GM19372 (cell line): ENCODE measurements at regions not wholly inside any gene's neighbourhood (a gene's known extent, or its start where the extent isn't known, plus 50 kb on each side); places are given as distances from the start of the nearest gene placed in this dataset.
"Not testable (repeated sequence)": the region's sequence is repeated elsewhere in the genome, so short reads cannot be mapped to it uniquely, and the experiment has no call there.

Source experiments
- ATAC-seq: cut with Tn5 transposase; IDR thresholded peaks from one replicate; pipeline ENCODE4 v1.9.1; 2021; ENCODE audit warnings: mild to moderate bottlenecking, low read depth, moderate library complexity; ENCODE audit not compliant: unreplicated experiment

DNA sequence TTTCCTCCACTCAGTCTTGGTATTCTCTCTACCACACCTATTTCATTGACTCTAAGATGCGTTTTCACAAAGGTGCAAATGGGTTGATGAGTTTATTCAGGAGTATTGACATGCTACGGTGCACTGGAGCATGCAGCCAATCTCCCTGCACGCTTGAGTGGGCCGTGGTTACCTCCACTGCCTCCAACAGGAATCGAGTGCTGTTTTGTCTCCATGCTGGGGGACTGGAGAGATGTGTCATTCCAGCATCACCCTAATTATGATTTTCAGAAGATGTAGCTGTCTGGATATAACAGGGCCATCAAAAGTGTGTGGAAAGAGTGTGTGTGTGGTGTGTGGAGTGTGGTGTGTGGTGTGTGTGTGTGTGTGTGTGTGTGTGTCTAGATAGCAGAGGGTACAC is 351.6 kb upstream of the ZFHX3 start:
- ATAC-seq: no peak

DNA sequence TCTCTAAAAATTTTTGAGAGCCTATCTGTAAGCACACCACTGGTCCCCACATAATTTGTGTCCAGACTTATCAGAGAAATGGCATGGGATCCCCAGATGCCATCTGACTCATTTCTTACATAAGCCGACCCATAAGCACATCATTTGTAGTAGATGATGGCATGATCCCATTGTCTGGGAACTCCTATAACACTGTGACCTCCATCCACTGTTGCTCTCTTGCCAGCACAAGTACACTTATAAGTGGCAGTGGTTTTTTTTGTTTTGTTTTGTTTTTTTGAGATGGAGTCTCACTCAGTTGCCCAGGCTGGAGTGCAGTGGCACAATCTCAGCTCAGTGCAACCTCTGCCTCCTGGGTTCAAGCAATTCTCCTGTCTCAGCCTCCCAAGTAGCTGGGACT is 350.7 kb upstream of the ZFHX3 start:
- not testable (repeated sequence) for ATAC-seq

DNA sequence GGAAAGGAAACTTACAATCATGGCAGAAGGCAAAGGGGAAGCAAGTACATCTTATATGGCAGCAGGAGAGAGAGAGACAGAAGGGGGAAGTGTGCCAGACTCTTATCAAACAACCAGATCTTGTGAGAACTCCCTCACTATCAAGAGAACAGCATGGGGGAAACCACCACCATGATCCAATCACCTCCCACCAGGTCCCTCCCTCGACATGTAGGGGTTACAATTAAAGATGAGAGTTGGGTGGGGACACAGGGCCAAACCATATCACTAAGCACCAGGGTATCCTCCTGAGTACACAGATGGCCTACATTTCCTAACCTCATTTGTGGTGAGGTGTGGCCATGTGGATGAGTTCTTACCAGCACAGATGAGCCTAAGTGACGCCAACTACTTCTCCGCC is 348.6 kb upstream of the ZFHX3 start:
- ATAC-seq: no peak

- ATAC-seq: no peak
Measured at GRCh38 chr16:73390936-73391335, 343.0 kb upstream of the ZFHX3 start.

DNA sequence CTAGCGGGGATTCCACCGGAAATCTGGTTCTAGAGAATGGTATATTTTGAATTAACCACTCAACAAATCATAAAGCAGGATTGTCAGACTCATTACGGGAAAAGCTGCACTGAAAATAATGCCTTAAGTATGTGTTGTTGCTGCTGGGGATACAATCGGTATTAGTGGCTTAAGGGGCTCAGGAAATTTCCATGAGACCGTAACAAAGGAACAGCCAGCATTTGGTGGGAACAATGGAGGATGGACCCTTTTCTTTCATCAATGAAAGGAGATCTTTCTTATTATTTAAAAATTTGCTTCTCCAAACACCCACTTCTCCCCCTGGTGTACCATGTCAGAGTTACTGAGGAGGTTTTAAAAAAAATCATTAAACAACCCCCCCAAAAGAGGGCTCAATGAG is 342.6 kb upstream of the ZFHX3 start:
- ATAC-seq: no peak

DNA sequence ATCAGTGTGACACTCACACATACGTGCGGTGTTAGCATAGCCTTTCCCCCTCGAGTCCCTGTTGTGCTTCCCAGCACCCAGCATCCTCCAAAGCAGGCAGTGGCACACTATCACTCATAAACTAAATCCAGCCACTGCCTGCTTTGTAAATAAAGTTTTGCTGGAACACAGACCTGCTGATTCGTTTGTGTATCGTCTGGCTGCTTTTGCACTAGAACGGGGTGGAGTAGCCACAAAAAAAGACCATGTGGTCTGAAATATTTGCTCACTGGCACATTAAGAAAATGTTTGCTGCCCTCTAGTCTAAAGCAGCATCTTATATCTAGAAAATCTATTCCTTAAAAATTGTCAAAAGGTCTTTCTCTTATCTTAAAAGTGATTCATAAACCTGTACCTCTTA is 341.2 kb upstream of the ZFHX3 start:
- no peak for ATAC-seq

DNA sequence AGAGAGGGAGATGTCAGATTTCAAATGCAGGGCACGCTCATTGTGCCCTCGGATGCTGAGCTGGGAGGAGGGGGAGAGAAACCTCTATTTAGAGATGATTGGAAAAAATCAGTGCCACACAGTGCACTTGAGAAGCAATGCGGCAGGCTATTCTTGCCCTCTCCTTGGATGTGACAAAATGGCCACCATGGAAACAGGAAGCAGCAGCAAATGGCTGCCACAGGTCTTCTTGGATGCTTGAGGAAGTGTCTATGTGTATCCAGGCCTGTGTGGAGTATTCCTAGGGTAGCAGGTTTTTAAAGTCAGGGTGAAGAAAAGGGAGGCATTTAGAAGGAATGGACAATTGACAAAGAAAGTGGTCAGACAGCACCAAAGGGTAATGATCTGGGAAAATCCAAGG is 340.1 kb upstream of the ZFHX3 start:
- ATAC-seq: no peak

DNA sequence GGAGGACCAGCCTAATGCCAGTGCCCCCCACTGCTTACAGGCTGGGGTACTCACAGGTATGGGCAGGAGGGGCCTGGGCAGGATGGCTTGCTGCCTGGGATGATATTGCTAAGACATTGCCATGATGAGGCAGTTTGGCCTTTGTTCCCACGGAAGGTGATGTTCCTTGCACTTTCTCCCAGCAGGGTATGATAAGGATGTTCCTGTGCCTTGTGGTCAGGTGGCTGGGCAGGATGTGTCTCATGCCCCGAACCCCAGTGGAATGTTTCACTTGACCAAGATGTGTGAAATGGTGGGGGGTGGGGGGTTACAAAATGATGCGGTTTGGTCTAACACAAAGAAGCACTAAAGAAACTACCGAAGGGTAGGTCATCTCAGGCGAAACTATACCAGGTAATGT is 337.8 kb upstream of the ZFHX3 start:
- no peak for ATAC-seq

DNA sequence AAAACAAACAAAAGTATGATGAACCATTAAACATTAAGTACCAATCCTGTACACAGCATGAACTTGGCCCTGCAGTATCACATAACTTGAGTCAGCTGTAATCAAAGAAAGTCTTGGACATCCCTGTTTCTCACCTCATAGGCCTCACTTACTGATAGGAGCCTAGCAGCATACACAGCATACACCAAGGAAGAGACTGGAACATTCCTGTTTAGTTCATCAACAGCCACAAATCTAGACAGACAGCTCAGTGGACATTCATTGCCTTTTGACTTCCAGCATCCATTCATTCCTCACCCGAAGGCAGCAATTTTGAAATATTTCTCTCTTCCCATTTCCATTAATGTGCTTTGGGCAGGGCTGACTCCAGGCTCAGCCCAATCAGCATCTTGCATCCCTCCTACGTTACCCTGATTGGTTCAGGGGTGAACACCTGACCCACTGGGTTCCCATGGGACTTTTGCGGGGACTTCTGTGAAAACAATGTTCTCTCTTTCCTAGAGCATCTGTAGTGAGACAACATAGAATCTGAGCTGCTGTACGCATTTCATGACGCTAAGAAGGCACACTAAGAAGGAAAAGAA is 336.7 kb upstream of the ZFHX3 start:
- no peak for ATAC-seq

DNA sequence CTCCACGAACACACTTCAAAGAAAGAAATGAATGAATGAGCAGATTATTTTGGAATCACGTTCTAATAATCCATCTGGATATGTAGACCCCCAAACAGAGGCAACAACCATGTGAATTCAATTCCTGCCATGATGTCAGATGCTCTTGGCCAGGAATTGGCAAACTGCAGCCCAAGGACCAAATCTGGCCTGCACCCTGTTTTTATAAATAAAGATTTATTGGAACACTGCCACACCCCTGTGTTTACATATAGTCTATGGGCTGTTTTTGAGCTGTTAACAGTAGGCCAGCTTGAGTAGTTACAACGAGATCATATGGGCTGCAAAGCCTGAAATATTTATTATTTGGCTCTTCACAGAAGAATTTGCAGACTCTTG is 336.0 kb upstream of the ZFHX3 start:
- no peak for ATAC-seq

GRCh38 chr16:73383195-73383987 is 335.5 kb upstream of the ZFHX3 start:
- no peak for ATAC-seq

DNA sequence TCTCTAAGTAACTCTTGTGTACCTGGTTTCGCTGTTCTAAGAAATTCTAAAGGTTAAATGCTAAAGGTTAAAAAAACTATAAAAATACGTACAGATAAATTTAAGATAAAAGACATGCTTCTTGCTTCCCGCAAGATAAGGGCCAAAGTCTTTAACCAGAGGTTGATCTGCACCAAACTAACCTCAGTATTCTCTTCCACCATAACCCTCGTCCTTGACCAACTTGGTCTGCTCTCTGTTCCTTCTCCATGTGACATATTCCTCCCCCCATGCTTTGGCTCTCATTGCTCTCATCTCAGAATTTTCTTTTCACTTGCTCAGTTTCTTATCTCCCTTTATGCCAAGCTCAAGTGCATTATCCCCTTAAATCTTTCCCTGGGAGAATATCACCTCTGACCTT is 330.5 kb upstream of the ZFHX3 start:
- no peak for ATAC-seq

DNA sequence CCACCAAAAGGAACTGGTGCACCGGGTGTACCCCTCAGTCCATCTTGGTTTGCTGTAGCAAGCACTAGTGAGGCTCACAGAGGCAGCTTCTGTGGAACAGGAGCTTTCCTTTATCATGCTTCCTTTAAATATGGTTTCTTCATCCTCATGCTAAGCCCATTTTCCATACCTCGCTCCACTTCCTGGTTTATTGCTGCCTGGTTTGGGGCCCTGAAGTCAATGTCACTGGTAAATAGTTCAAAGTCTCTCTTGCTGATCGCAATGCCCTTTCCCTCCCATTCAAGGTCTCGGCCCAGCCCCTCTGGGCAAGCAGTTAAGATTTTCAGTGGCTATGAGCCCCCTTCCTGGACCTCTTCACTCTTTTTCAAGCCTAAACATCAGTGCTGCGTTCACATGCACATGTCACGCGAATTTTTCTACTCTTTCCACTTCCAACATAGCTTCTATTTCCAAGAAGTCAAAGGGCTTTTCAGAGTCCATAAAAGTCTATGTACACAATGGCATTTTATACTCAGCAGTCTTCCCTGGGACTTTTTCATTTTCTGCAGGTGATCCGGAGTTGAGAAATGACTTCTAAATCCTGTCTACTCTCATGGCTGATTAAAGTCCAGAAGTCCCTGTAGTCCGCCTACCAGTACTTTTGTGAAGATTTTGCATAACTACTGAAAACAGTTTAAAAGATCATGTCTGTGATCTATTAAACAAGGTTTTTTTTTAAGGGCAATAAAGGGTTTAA is 323.8 kb upstream of the ZFHX3 start:
- ATAC-seq: no peak

DNA sequence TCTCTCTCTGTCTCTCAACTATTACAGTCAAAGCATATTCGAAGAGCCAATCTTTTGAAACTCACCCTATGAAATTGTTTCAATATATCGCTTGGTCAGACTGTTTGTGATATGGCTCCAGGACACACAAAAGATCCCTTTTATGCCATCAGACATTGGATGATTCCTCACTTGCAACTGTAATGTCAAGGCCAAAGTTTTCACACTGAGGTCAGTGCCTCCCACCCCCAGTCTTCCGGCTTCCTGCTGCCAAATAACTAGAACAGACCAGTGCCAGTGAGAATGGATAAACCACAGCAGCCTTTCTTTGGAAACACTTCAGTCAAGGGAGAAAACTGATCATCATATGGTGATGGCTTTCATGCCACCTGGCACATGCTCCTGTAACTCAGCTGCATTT is 321.9 kb upstream of the ZFHX3 start:
- no peak for ATAC-seq

DNA sequence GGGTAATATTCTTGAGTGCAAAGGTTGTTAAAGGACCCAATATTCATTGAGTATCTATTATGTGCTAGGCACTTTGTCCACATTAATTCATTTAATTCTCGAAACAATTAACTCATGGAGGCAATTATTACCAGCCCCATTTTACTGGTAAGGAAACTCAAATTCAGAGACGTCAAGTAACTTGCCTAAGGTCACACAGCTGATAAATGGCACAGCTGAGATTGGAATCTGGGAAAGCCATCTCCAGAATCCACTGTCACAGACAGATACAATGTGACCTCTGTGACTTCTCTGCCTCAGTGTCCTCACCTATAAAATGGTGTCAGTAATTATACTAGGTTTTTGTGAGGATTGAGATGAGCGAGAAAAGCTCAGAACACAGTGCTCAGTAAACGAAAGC is 320.8 kb upstream of the ZFHX3 start:
- no peak for ATAC-seq

DNA sequence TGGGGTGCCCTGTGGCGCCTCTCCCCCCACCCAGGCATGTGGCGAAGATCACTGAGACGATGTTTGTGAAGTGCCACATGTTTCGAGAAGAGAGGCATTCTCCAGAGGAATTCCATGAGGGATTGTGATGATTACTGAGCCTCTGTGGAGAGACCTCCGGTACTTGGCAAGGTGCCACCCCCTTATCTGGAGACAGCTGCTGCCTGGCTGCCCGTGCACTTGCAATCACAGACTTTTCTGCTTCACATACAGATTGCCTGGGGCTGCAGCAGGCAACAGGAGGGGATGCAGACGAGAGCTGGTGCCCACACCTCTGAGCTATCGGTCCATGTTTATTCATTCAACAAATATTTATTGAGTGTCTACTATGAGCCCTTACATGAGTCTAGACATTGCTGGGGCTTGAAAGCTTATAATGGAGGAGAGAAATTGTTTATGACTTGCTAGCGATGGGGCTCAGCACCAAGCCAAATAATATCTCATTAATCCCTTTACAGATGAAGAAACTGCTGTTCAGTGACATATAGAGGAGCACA is 317.2 kb upstream of the ZFHX3 start:
- ATAC-seq: no peak

GRCh38 chr16:73364413-73364812 is 316.5 kb upstream of the ZFHX3 start:
- no peak for ATAC-seq

DNA sequence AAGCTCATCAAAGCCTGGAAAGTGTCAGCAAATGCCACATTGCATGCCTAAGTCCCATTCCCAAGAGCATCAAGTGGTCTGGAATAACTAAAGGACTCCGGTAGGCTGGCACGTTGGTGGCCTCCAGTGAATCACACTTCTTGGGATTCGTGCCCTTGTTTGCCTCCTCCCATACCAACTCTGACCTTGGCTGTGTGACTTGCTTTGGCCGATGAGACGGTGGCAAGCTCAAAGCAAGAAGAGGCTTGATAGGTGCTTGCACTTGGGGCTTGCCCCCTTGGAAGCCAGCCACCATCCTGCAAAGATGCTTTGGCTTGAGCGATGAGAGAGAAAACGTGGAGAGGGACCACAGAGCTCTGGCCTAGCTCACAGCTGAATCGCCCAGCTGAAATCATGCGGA is 313.1 kb upstream of the ZFHX3 start:
- no peak for ATAC-seq

- ATAC-seq: no peak
Measured at GRCh38 chr16:73356401-73357079, 308.6 kb upstream of the ZFHX3 start.

- no peak for ATAC-seq
Measured at GRCh38 chr16:73355981-73356380, 308.1 kb upstream of the ZFHX3 start.

GRCh38 chr16:73354434-73354833 is 306.5 kb upstream of the ZFHX3 start:
- no peak for ATAC-seq
